ENCODE measurements at regions not wholly inside any gene's neighbourhood (a gene's known extent, or its start where the extent isn't known, plus 50 kb on each side); places are given as distances from the start of the nearest gene placed in this dataset.

GRCh38 chr7:106807474-106807873, 57.6 kb upstream of the PIK3CG start:
- no peak for DNase-seq (ENCODE audit: low spot score)
- H2AFZ ChIP-seq (ENCODE audit: low read length) = no peak overlapping the region
- H3K4me2 ChIP-seq (ENCODE audit: insufficient read depth, low read length, poor library complexity, severe bottlenecking) = no peak overlapping the region
- no peaks in the 10 kb centered on the region for H3K9me3 ChIP-seq (replicated peaks in 1 of 2; ENCODE audit: control insufficient read depth in 2 of 2, insufficient read depth in 1 of 2, low read depth in 1 of 2, low read length in 2 of 2)
- H3K36me3 ChIP-seq (replicated peaks in 1 of 2; ENCODE audit: control insufficient read depth in 2 of 2, insufficient read depth in 2 of 2, low read length in 2 of 2) = no peaks in the 10 kb centered on the region
- H3K4me1 ChIP-seq (ENCODE audit: control insufficient read depth in 2 of 2, insufficient read depth in 1 of 2, low read depth in 1 of 2, low read length in 2 of 2) = no peaks in the 10 kb centered on the region
- H3K18ac ChIP-seq (ENCODE audit: low read length) = peak overlapping the region; percentile 6
- H3K27me3 ChIP-seq (ENCODE audit: control insufficient read depth in 3 of 3, insufficient read depth in 3 of 3, low read depth in 1 of 3, low read length in 3 of 3) = no peaks in the 10 kb centered on the region
- no peaks in the 10 kb centered on the region for H3K79me1 ChIP-seq (ENCODE audit: low read depth, low read length)
- H3K14ac ChIP-seq (ENCODE audit: low read length) = no peak overlapping the region
- H3K9ac ChIP-seq (ENCODE audit: low read depth, low read length, poor library complexity) = no peak overlapping the region
- no peak overlapping the region for H3K23ac ChIP-seq (ENCODE audit: low read depth, low read length, poor library complexity)
- H4K91ac ChIP-seq (ENCODE audit: low read depth, low read length, poor library complexity) = no peak overlapping the region
- no peak overlapping the region for H2BK15ac ChIP-seq (ENCODE audit: low read length)
- no peak overlapping the region for H3K27ac ChIP-seq (replicated peaks; ENCODE audit: low read length)
- no peak overlapping the region for H2BK12ac ChIP-seq (ENCODE audit: low read length)
- no CpG with 5 or more reads among the region's 4 CpGs for WGBS, 2 donors (ENCODE audit: extremely low coverage in 2 of 2, insufficient read length in 2 of 2, insufficient replicate concordance in 1 of 2)
- H2AK5ac ChIP-seq (ENCODE audit: low read depth, low read length) = no peak overlapping the region
- H3K4me3 ChIP-seq (ENCODE audit: low read length in 2 of 2) = no peak overlapping the region
- no peak overlapping the region for H4K8ac ChIP-seq (ENCODE audit: low read depth, low read length)
- H2BK5ac ChIP-seq (ENCODE audit: low read length) = no peak overlapping the region
- H3K4ac ChIP-seq (ENCODE audit: low read length) = no peak overlapping the region
- H2BK120ac ChIP-seq (ENCODE audit: low read depth, low read length) = no peak overlapping the region

- no CpG with 5 or more reads among the region's 9 CpGs for WGBS, 2 donors (ENCODE audit: extremely low coverage in 2 of 2, insufficient read length in 2 of 2, insufficient replicate concordance in 1 of 2)
Observed at GRCh38 chr7:106808967-106809635, 56.0 kb upstream of the PIK3CG start.

GRCh38 chr7:106811472-106811871, 53.6 kb upstream of the PIK3CG start:
- Histone ChIP-seq H2BK12ac (ENCODE audit: low read length) (no peak overlapping the region), H2BK120ac (ENCODE audit: low read depth, low read length) (no peak overlapping the region), H3K4ac (ENCODE audit: low read length) (no peak overlapping the region), H2AK5ac (ENCODE audit: low read depth, low read length) (no peak overlapping the region), H3K27me3 (ENCODE audit: control insufficient read depth in 3 of 3, insufficient read depth in 3 of 3, low read depth in 1 of 3, low read length in 3 of 3) (no peaks in the 10 kb centered on the region), H3K14ac (ENCODE audit: low read length) (no peak overlapping the region), H3K18ac (ENCODE audit: low read length) (no peak overlapping the region), H4K91ac (ENCODE audit: low read depth, low read length, poor library complexity) (no peak overlapping the region), H4K8ac (ENCODE audit: low read depth, low read length) (no peak overlapping the region), H3K23ac (ENCODE audit: low read depth, low read length, poor library complexity) (no peak overlapping the region), H2BK5ac (ENCODE audit: low read length) (no peak overlapping the region), H3K27ac (replicated peaks; ENCODE audit: low read length) (no peak overlapping the region), H3K79me1 (ENCODE audit: low read depth, low read length) (no peaks in the 10 kb centered on the region), H3K9me3 (replicated peaks in 1 of 2; ENCODE audit: control insufficient read depth in 2 of 2, insufficient read depth in 1 of 2, low read depth in 1 of 2, low read length in 2 of 2) (no peaks in the 10 kb centered on the region), H2BK15ac (ENCODE audit: low read length) (no peak overlapping the region), H3K4me3 (ENCODE audit: low read length in 2 of 2) (no peak overlapping the region), H2AFZ (ENCODE audit: low read length) (no peak overlapping the region), H3K4me1 (ENCODE audit: control insufficient read depth in 2 of 2, insufficient read depth in 1 of 2, low read depth in 1 of 2, low read length in 2 of 2) (no peaks in the 10 kb centered on the region), H3K36me3 (replicated peaks in 1 of 2; ENCODE audit: control insufficient read depth in 2 of 2, insufficient read depth in 2 of 2, low read length in 2 of 2) (no peaks in the 10 kb centered on the region), H3K9ac (ENCODE audit: low read depth, low read length, poor library complexity) (no peak overlapping the region), H3K4me2 (ENCODE audit: insufficient read depth, low read length, poor library complexity, severe bottlenecking) (no peak overlapping the region)
- no CpG with 5 or more reads among the region's 3 CpGs for WGBS, 2 donors (ENCODE audit: extremely low coverage in 2 of 2, insufficient read length in 2 of 2, insufficient replicate concordance in 1 of 2)
- DNase-seq (ENCODE audit: low spot score) = no peak

More at GRCh38 chr7:106808967-106809635, 56.0 kb upstream of the PIK3CG start:
- Histone ChIP-seq H3K4ac (ENCODE audit: low read length) (no peak overlapping the region), H3K4me3 (ENCODE audit: low read length in 2 of 2) (no peak overlapping the region), H3K36me3 (replicated peaks in 1 of 2; ENCODE audit: control insufficient read depth in 2 of 2, insufficient read depth in 2 of 2, low read length in 2 of 2) (no peaks in the 10 kb centered on the region), H3K4me1 (ENCODE audit: control insufficient read depth in 2 of 2, insufficient read depth in 1 of 2, low read depth in 1 of 2, low read length in 2 of 2) (no peaks in the 10 kb centered on the region), H2AFZ (ENCODE audit: low read length) (no peak overlapping the region), H3K27me3 (ENCODE audit: control insufficient read depth in 3 of 3, insufficient read depth in 3 of 3, low read depth in 1 of 3, low read length in 3 of 3) (no peaks in the 10 kb centered on the region), H3K9me3 (replicated peaks in 1 of 2; ENCODE audit: control insufficient read depth in 2 of 2, insufficient read depth in 1 of 2, low read depth in 1 of 2, low read length in 2 of 2) (no peaks in the 10 kb centered on the region), H3K27ac (replicated peaks; ENCODE audit: low read length) (no peak overlapping the region), H4K91ac (ENCODE audit: low read depth, low read length, poor library complexity) (no peak overlapping the region), H3K9ac (ENCODE audit: low read depth, low read length, poor library complexity) (no peak overlapping the region), H2BK12ac (ENCODE audit: low read length) (no peak overlapping the region), H3K23ac (ENCODE audit: low read depth, low read length, poor library complexity) (no peak overlapping the region), H3K4me2 (ENCODE audit: insufficient read depth, low read length, poor library complexity, severe bottlenecking) (no peak overlapping the region), H2AK5ac (ENCODE audit: low read depth, low read length) (no peak overlapping the region), H3K14ac (ENCODE audit: low read length) (no peak overlapping the region), H2BK15ac (ENCODE audit: low read length) (no peak overlapping the region), H2BK120ac (ENCODE audit: low read depth, low read length) (no peak overlapping the region), H3K79me1 (ENCODE audit: low read depth, low read length) (no peaks in the 10 kb centered on the region), H3K18ac (ENCODE audit: low read length) (no peak overlapping the region), H4K8ac (ENCODE audit: low read depth, low read length) (no peak overlapping the region), H2BK5ac (ENCODE audit: low read length) (no peak overlapping the region)
- DNase-seq (ENCODE audit: low spot score) = no peak

- no peak overlapping the region for H2BK15ac ChIP-seq (ENCODE audit: low read length)
- H2AK5ac ChIP-seq (ENCODE audit: low read depth, low read length) = no peak overlapping the region
- no peaks in the 10 kb centered on the region for H3K4me1 ChIP-seq (ENCODE audit: control insufficient read depth in 2 of 2, insufficient read depth in 1 of 2, low read depth in 1 of 2, low read length in 2 of 2)
- no peak overlapping the region for H2BK120ac ChIP-seq (ENCODE audit: low read depth, low read length)
- H4K8ac ChIP-seq (ENCODE audit: low read depth, low read length) = no peak overlapping the region
- no CpG with 5 or more reads among the region's 4 CpGs for WGBS, 2 donors (ENCODE audit: extremely low coverage in 2 of 2, insufficient read length in 2 of 2, insufficient replicate concordance in 1 of 2)
- H2BK12ac ChIP-seq (ENCODE audit: low read length) = no peak overlapping the region
- H3K36me3 ChIP-seq (replicated peaks in 1 of 2; ENCODE audit: control insufficient read depth in 2 of 2, insufficient read depth in 2 of 2, low read length in 2 of 2) = no peaks in the 10 kb centered on the region
- H3K9me3 ChIP-seq (replicated peaks in 1 of 2; ENCODE audit: control insufficient read depth in 2 of 2, insufficient read depth in 1 of 2, low read depth in 1 of 2, low read length in 2 of 2) = no peaks in the 10 kb centered on the region
- H3K14ac ChIP-seq (ENCODE audit: low read length) = no peak overlapping the region
- H3K4me3 ChIP-seq (ENCODE audit: low read length in 2 of 2) = no peak overlapping the region
- H3K9ac ChIP-seq (ENCODE audit: low read depth, low read length, poor library complexity) = no peak overlapping the region
- DNase-seq (ENCODE audit: low spot score) = no peak
- H4K91ac ChIP-seq (ENCODE audit: low read depth, low read length, poor library complexity) = no peak overlapping the region
- H3K27me3 ChIP-seq (ENCODE audit: control insufficient read depth in 3 of 3, insufficient read depth in 3 of 3, low read depth in 1 of 3, low read length in 3 of 3) = no peaks in the 10 kb centered on the region
- H3K27ac ChIP-seq (replicated peaks; ENCODE audit: low read length) = no peak overlapping the region
- H2BK5ac ChIP-seq (ENCODE audit: low read length) = no peak overlapping the region
- no peak overlapping the region for H3K18ac ChIP-seq (ENCODE audit: low read length)
- H2AFZ ChIP-seq (ENCODE audit: low read length) = no peak overlapping the region
- no peak overlapping the region for H3K23ac ChIP-seq (ENCODE audit: low read depth, low read length, poor library complexity)
- H3K4ac ChIP-seq (ENCODE audit: low read length) = no peak overlapping the region
- H3K79me1 ChIP-seq (ENCODE audit: low read depth, low read length) = no peaks in the 10 kb centered on the region
- no peak overlapping the region for H3K4me2 ChIP-seq (ENCODE audit: insufficient read depth, low read length, poor library complexity, severe bottlenecking)
Observed at GRCh38 chr7:106812027-106812643, 52.9 kb upstream of the PIK3CG start.

All from neuronal stem cell (in vitro differentiated cells).